MM.1S (cell line): ENCODE measurements at regions not wholly inside any gene's neighbourhood (a gene's known extent, or its start where the extent isn't known, plus 50 kb on each side); places are given as distances from the start of the nearest gene placed in this dataset.
"Not testable (repeated sequence)": the region's sequence is repeated elsewhere in the genome, so short reads cannot be mapped to it uniquely, and the experiment has no call there.

Source experiments
- EZH2 ChIP-seq: fragments of 300-600 bp; sonication (generic); optimal IDR thresholded peaks from 2 replicates; pipeline ENCODE3; 2017; ENCODE audit warnings: low read depth, mild to moderate bottlenecking, antibody characterized with exemption, low read length, mixed read lengths
- EZH2phosphoT487 ChIP-seq: fragments of 300-600 bp; sonication (generic); IDR thresholded peaks from 2 replicates; pipeline ENCODE4 v1.6.1; 2018; ENCODE audit warnings: antibody characterized with exemption, low read length
- TF ChIP-seq, protein P1 (sequence below): fragments of 300-600 bp; sonication (generic); IDR thresholded peaks from 2 replicates; pipeline ENCODE4 v1.5.1; 2016; ENCODE audit warnings: antibody characterized with exemption, low read length, mixed read lengths

DNA sequence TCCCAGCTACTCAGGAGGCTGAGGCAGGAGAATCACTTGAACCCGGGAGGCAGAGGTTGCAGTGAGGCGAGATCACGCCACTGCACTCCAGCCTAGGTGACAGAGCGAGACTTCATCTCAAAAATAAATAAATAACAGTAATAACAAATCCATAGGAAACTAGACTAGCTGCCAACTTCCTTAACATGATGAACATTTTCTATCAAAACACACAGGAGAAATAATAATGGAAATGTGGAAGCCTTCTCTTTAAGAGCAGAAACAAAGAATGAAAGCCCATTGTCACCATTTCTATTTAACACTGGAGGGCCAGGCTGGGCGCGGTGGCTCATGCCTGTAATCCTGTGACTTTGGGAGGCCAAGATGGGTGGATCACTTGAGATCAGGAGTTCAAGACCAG is 56.7 kb upstream of the SMURF2 start:
- TF ChIP-seq, protein P1, sequence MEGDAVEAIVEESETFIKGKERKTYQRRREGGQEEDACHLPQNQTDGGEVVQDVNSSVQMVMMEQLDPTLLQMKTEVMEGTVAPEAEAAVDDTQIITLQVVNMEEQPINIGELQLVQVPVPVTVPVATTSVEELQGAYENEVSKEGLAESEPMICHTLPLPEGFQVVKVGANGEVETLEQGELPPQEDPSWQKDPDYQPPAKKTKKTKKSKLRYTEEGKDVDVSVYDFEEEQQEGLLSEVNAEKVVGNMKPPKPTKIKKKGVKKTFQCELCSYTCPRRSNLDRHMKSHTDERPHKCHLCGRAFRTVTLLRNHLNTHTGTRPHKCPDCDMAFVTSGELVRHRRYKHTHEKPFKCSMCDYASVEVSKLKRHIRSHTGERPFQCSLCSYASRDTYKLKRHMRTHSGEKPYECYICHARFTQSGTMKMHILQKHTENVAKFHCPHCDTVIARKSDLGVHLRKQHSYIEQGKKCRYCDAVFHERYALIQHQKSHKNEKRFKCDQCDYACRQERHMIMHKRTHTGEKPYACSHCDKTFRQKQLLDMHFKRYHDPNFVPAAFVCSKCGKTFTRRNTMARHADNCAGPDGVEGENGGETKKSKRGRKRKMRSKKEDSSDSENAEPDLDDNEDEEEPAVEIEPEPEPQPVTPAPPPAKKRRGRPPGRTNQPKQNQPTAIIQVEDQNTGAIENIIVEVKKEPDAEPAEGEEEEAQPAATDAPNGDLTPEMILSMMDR = not testable (repeated sequence)
- TF ChIP-seq EZH2, EZH2phosphoT487: not testable (repeated sequence)
